Fibroblast of the aortic adventitia (primary cell): ENCODE measurements at regions not wholly inside any gene's neighbourhood (a gene's known extent, or its start where the extent isn't known, plus 50 kb on each side); places are given as distances from the start of the nearest gene placed in this dataset.

ENCODE experiments used
- DNase-seq: peaks from one replicate; pipeline ENCODE4 v3.0.0-alpha.2; 2010; ENCODE audit warnings: low read depth
- H3K4me3 ChIP-seq: 2 replicates; pipeline ENCODE4 v1.5.1; 2011; ENCODE audit warnings: low read depth, mild to moderate bottlenecking, control low read depth, low read length, moderate library complexity
- TF ChIP-seq, protein P1 (sequence below): IDR thresholded peaks from 2 replicates; pipeline ENCODE4 v1.5.1; 2011; ENCODE audit warnings: mild to moderate bottlenecking, low read length, control low read depth, inconsistent platforms; ENCODE audit not compliant: insufficient read depth

DNA sequence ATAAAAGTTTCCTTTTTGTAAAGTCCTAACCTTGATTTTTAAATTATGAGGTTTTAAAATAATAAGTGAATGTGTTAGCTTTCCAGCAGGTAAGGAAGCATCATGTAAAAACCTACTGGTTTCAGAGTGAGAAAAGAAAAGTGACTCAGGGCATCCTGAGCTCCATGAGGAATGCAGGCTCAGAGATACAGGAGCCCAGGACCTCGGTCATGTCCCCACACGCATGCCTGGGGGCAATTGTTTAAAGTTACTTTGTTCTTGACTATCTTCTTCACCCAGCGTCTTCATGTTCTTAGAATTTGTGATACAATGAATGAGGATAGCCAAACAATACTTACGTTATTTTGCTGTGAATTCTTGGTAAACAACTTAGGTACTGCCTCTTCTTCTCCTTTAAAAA lies 117.4 kb upstream of the PLPPR5 start:
- H3K4me3 ChIP-seq, result no peak overlapping the region
- no peak for DNase-seq
- TF ChIP-seq, protein P1, sequence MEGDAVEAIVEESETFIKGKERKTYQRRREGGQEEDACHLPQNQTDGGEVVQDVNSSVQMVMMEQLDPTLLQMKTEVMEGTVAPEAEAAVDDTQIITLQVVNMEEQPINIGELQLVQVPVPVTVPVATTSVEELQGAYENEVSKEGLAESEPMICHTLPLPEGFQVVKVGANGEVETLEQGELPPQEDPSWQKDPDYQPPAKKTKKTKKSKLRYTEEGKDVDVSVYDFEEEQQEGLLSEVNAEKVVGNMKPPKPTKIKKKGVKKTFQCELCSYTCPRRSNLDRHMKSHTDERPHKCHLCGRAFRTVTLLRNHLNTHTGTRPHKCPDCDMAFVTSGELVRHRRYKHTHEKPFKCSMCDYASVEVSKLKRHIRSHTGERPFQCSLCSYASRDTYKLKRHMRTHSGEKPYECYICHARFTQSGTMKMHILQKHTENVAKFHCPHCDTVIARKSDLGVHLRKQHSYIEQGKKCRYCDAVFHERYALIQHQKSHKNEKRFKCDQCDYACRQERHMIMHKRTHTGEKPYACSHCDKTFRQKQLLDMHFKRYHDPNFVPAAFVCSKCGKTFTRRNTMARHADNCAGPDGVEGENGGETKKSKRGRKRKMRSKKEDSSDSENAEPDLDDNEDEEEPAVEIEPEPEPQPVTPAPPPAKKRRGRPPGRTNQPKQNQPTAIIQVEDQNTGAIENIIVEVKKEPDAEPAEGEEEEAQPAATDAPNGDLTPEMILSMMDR, result no peak

DNA sequence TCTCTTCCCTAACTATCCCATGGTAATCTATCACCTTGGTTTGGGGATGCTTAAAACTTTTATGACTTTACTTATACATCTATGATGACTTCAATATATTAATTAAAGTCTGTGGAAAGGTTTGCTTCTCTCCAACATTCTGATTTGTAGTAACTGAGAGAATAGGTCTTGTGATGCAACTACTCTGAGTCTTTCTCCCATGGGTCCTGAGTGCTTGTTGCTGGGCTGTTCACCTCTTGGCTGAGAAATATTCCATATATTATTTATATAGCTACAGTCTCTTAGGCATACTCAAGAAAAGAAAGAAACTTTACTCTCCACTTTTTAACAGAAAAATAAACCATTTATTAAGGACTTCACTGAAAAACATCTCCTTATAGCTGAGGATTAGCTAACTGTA lies 119.3 kb upstream of the PLPPR5 start:
- H3K4me3 ChIP-seq, result no peak overlapping the region
- TF ChIP-seq, protein P1, result no peak
- no peak for DNase-seq

DNA sequence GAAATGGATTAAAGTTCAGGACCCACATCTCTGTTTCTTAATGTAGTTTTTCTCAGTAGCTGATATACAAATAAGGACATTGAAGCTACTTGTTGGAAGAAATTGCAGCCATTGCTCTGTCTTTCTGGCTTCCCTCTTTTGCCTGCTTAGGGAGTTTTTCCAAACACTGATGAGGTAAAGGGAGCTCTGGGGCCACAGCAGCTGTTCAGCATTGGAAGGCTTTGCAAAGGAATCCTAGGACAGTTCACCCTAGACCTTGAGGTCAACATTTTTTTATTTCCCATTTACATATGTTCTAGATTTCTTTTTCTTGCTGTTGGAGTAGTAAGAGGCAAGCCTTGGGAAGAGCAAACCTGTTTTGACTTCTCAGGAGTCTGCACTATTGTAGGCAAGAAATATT lies 126.9 kb upstream of the PLPPR5 start:
- no peak overlapping the region for H3K4me3 ChIP-seq
- DNase-seq, result no peak
- TF ChIP-seq, protein P1, result no peak

DNA sequence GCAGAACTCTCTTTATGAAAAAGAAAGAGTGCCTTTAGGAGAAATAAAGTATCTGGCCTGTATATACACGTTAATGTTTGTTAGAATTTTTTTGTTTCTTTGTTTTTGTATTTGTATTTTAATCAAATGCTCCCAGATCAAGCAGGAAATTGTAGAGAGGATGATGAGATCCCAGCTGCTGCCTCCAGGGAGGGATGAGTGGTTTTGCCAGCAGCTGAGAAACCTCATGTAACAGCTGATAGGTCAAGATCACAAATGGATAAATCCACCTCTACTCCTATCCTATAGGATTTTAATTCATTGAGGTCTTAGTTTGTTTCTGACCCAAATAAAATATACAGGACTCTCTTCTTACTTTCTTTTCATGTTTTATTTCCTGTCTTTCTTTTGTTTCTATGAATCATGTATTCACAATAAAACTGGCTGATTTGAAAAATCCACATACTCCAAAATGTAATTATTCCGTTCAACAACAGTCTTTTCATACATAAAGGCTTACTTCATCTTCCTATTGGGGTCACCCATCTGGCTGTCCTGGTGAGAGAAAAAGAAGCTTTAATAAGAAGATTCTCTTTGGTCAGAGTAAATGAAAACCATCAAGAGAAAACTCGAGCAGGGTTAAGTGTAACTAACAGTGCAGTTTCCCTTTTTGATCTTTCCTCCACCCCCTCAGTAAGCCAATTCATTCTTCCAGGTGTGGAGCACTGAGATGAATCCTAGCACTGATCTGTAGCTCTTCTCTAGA lies 129.3 kb upstream of the PLPPR5 start:
- DNase-seq, result no peak
- no peak overlapping the region for H3K4me3 ChIP-seq
- TF ChIP-seq, protein P1, result no peak

DNA sequence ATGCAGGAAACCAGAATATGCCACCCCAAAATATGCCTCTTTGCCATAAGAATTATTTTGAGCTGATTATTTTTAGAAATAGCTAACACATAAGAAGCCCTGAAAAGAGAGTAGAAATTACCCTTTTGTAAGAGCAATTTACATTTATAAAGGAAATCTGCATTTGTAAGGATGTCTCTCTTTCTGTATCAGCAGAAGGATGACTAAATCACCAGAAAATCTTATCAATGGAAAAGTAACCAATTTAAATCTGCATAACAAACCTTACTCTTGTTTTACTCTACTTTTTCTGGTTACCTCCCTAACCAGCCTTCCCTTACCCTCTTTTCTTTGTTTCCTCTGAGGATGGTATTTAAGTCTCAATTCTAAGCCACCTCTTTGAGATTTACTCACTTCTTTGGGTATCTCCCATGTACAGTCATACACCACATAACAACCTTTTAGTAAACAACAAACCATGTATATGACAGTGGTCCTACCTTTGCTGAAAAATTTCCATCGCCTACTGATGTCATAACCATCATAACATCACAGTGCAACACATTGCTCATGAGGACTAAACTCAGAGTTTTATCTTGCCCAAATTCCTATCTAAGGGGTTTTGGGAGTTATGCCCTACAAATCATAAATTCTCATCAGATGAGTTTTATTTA lies 126.6 kb upstream of the PLPPR4 start:
- TF ChIP-seq, protein P1, result no peak
- DNase-seq, result no peak
- H3K4me3 ChIP-seq, result no peak overlapping the region

DNA sequence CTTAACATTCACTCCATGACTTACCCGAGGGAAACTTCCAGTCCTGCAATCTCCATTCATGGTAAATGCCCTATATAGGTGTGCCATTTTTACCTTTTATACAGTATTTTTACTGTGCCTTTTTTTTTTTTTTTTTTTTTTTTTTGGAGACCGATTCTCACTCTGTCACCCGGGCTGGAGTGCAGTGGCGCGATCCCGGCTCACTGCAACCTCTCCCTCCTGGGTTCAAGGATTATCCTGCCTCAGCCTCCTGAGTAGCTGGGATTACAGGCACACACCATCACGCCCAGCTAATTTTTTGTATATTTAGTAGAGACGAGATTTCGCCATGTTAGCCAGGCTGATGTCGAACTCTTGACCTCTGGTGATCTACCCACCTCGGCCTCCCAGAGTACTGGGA lies 124.4 kb upstream of the PLPPR4 start:
- TF ChIP-seq, protein P1, result no peak
- DNase-seq, result no peak
- H3K4me3 ChIP-seq, result no peak overlapping the region
